ENCODE measurements at regions not wholly inside any gene's neighbourhood (a gene's known extent, or its start where the extent isn't known, plus 50 kb on each side); places are given as distances from the start of the nearest gene placed in this dataset.

GRCh38 chr7:115387137-115387536 lies 465.2 kb downstream of the MDFIC start:
- H3K9ac ChIP-seq (ENCODE audit: low read length): no peak overlapping the region
- H2AFZ ChIP-seq (ENCODE audit: insufficient read depth, low read depth, low read length, poor library complexity, severe bottlenecking): no peak overlapping the region
- no peaks in the 10 kb centered on the region for H3K79me2 ChIP-seq (ENCODE audit: control insufficient read depth, insufficient read depth, low read length)
- H4K20me1 ChIP-seq (ENCODE audit: control insufficient read depth, insufficient read depth, low read length, poor library complexity, severe bottlenecking): no peaks in the 10 kb centered on the region
- H3K4me1 ChIP-seq (ENCODE audit: control insufficient read depth in 2 of 2, insufficient read depth in 2 of 2, low read length in 2 of 2): no peaks in the 10 kb centered on the region
- Mint-ChIP-seq H3K4me3 (no peak overlapping the region), H3K4me1 (no peaks in the 10 kb centered on the region), H3K9me3 (ENCODE audit: insufficient read depth) (no peaks in the 10 kb centered on the region), H3K27ac (no peak overlapping the region), H3K27me3 (peaks cover 6% of the 10 kb centered on the region)
- POLR2A ChIA-PET: no interaction called here
- H3K27ac ChIP-seq (ENCODE audit: low read length in 2 of 2): no peak overlapping the region
- no peak overlapping the region for H3K4me3 ChIP-seq (ENCODE audit: control extremely low read depth in 1 of 5, extremely low read depth in 1 of 5, insufficient read depth in 1 of 5, low read depth in 2 of 5, low read length in 4 of 5)
- intact Hi-C loops (cut with micrococcal nuclease): no loop called here
- no peak for TF ChIP-seq CTCF (IDR thresholded peaks at IDR 0.05)
- no peak for TF ChIP-seq EZH2 (IDR thresholded peaks at IDR 0.05; ENCODE audit: borderline replicate concordance, insufficient read depth, low read depth, low read length, poor library complexity, severe bottlenecking)
- CTCF ChIA-PET: interaction anchor here (0.7 kb wide), 1 partner anchor 521 kb away, joined by 5 read pairs; no protein-coding TSS in a partner anchor
- DNase-seq (no peak), ATAC-seq (ENCODE audit: low read depth) (no peak)
- no peak overlapping the region for H3K4me2 ChIP-seq (replicated peaks; ENCODE audit: low read depth, low read length, poor library complexity, severe bottlenecking)
- H3K36me3 ChIP-seq (replicated peaks in 1 of 2; ENCODE audit: control extremely low read depth in 1 of 2, control insufficient read depth in 1 of 2, extremely low read depth in 1 of 2, insufficient read depth in 2 of 2, low read length in 1 of 2): no peaks in the 10 kb centered on the region
- H3K9me3 ChIP-seq (ENCODE audit: control extremely low read depth in 1 of 3, control insufficient read depth in 2 of 3, insufficient read depth in 1 of 3, low read length in 2 of 3): no peaks in the 10 kb centered on the region
- H3K27me3 ChIP-seq (replicated peaks in 1 of 4; ENCODE audit: control extremely low read depth in 1 of 4, control insufficient read depth in 3 of 4, insufficient read depth in 4 of 4, low read length in 3 of 4): no peaks in the 10 kb centered on the region

DNA sequence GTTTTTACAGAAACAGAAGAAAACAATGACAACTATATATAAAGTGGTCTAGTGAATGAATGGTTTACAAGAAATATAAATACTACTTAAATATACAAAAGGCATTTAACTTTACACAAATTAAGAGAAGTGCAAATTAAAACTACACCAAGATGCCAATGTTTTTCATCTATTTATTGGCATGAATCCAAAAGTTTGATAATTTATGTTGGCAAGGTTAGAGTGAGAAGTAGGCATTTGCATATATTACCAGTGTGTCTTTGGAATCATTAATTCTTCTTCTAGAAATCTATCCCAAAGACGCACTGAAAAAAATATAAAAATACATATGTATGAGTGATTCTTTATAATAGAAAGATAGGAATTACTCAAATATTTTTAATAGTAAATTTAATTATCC lies 457.4 kb downstream of the MDFIC start:
- Histone ChIP-seq H3K27ac (ENCODE audit: low read length in 2 of 2) (no peak overlapping the region), H3K9me3 (ENCODE audit: control extremely low read depth in 1 of 3, control insufficient read depth in 2 of 3, insufficient read depth in 1 of 3, low read length in 2 of 3) (no peaks in the 10 kb centered on the region), H3K36me3 (replicated peaks in 1 of 2; ENCODE audit: control extremely low read depth in 1 of 2, control insufficient read depth in 1 of 2, extremely low read depth in 1 of 2, insufficient read depth in 2 of 2, low read length in 1 of 2) (no peaks in the 10 kb centered on the region), H3K79me2 (ENCODE audit: control insufficient read depth, insufficient read depth, low read length) (no peaks in the 10 kb centered on the region), H3K4me1 (ENCODE audit: control insufficient read depth in 2 of 2, insufficient read depth in 2 of 2, low read length in 2 of 2) (no peaks in the 10 kb centered on the region), H2AFZ (ENCODE audit: insufficient read depth, low read depth, low read length, poor library complexity, severe bottlenecking) (no peak overlapping the region), H3K4me2 (replicated peaks; ENCODE audit: low read depth, low read length, poor library complexity, severe bottlenecking) (no peak overlapping the region), H3K4me3 (ENCODE audit: control extremely low read depth in 1 of 5, extremely low read depth in 1 of 5, insufficient read depth in 1 of 5, low read depth in 2 of 5, low read length in 4 of 5) (no peak overlapping the region), H3K9ac (ENCODE audit: low read length) (no peak overlapping the region), H4K20me1 (ENCODE audit: control insufficient read depth, insufficient read depth, low read length, poor library complexity, severe bottlenecking) (no peaks in the 10 kb centered on the region), H3K27me3 (replicated peaks in 1 of 4; ENCODE audit: control extremely low read depth in 1 of 4, control insufficient read depth in 3 of 4, insufficient read depth in 4 of 4, low read length in 3 of 4) (no peaks in the 10 kb centered on the region)
- DNase-seq (no peak), ATAC-seq (ENCODE audit: low read depth) (no peak)
- ChIA-PET CTCF (no interaction called here), POLR2A (no interaction called here)
- Mint-ChIP-seq H3K27ac (no peak overlapping the region), H3K9me3 (ENCODE audit: insufficient read depth) (no peaks in the 10 kb centered on the region), H3K4me3 (no peak overlapping the region), H3K4me1 (no peaks in the 10 kb centered on the region), H3K27me3 (peaks cover 15% of the 10 kb centered on the region)
- TF ChIP-seq CTCF (IDR thresholded peaks at IDR 0.05): no peak
- no peak for TF ChIP-seq EZH2 (IDR thresholded peaks at IDR 0.05; ENCODE audit: borderline replicate concordance, insufficient read depth, low read depth, low read length, poor library complexity, severe bottlenecking)
- WGBS (ENCODE audit: insufficient coverage): no CpG with 5 or more reads among the region's 1 CpG
- intact Hi-C loops (cut with micrococcal nuclease): no loop called here
